Type B pancreatic cell (in vitro differentiated cells): ENCODE measurements at regions not wholly inside any gene's neighbourhood (a gene's known extent, or its start where the extent isn't known, plus 50 kb on each side); places are given as distances from the start of the nearest gene placed in this dataset.

ENCODE experiments used
- DNase-seq: peaks from one replicate; pipeline ENCODE4 v3.0.0; 2021; ENCODE audit warnings: mixed read lengths; ENCODE audit not compliant: unreplicated experiment; ENCODE audit errors: extremely low spot score
- H3K27ac Mint-ChIP-seq: 2 replicates; pipeline ENCODE4 v1.8.0; 2021; ENCODE audit warnings: mild to moderate bottlenecking, mixed read lengths
- H3K27me3 Mint-ChIP-seq: 2 replicates; pipeline ENCODE4 v1.8.0; 2021; ENCODE audit warnings: mixed read lengths
- H3K36me3 Mint-ChIP-seq: 2 replicates; pipeline ENCODE4 v1.8.0; 2021; ENCODE audit warnings: mixed read lengths
- H3K4me1 Mint-ChIP-seq: one replicate; pipeline ENCODE4 v1.8.0; 2021; ENCODE audit warnings: mixed read lengths; ENCODE audit not compliant: unreplicated experiment
- H3K4me3 Mint-ChIP-seq: 2 replicates; pipeline ENCODE4 v1.8.0; 2021; ENCODE audit warnings: mild to moderate bottlenecking, mixed read lengths
- H3K9me3 Mint-ChIP-seq: 2 replicates; pipeline ENCODE4 v1.8.0; 2021; ENCODE audit warnings: mixed read lengths
- TF ChIP-seq, protein P1 (sequence below): fragments of 200-600 bp; sonication (generic); conservative IDR thresholded peaks from 2 replicates; pipeline ENCODE4 v1.5.0; 2021; ENCODE audit warnings: antibody characterized with exemption, mild to moderate bottlenecking

- Mint-ChIP-seq H3K4me3 (peak overlapping the region; percentile 14), H3K4me1 (peaks cover 24% of the 10 kb centered on the region), H3K36me3 (no peaks in the 10 kb centered on the region), H3K27ac (peak overlapping the region; percentile 58), H3K9me3 (no peaks in the 10 kb centered on the region), H3K27me3 (peaks cover 16% of the 10 kb centered on the region)
- TF ChIP-seq, protein P1, sequence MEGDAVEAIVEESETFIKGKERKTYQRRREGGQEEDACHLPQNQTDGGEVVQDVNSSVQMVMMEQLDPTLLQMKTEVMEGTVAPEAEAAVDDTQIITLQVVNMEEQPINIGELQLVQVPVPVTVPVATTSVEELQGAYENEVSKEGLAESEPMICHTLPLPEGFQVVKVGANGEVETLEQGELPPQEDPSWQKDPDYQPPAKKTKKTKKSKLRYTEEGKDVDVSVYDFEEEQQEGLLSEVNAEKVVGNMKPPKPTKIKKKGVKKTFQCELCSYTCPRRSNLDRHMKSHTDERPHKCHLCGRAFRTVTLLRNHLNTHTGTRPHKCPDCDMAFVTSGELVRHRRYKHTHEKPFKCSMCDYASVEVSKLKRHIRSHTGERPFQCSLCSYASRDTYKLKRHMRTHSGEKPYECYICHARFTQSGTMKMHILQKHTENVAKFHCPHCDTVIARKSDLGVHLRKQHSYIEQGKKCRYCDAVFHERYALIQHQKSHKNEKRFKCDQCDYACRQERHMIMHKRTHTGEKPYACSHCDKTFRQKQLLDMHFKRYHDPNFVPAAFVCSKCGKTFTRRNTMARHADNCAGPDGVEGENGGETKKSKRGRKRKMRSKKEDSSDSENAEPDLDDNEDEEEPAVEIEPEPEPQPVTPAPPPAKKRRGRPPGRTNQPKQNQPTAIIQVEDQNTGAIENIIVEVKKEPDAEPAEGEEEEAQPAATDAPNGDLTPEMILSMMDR, result no peak
- no peak for DNase-seq
These were observed 85.0 kb downstream of the MARCHF4 start for GRCh38 chr2:216287251-216287650.

DNA sequence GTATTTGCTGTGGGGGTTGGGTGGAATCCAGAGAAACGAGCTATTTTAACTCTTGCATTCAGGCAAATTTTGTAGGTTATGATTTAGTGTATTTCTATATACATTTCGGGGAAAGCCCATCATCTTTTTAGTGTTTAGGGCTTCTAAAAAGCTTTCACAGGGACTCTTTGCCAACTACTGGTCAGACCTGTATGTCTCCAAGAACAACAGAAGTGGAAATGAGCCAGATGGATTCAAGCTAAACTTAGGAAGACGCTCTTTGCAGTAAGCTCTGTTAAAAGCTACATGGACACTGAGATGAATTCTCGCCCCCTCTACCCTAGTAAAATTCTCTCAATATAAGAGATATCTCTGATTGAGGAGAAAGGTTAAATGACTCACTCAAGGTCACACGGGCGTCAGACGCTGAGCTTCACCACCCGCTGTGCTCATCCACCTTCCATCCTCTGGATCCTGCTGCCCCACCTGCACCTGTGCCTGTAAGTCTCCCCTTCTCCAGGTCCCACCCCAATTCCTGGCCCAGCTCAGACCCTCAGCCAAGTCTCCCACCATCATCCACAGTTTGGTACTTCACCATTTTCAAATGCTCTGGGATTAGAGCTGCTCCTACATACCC, 85.6 kb downstream of the MARCHF4 start:
- Mint-ChIP-seq H3K9me3 (no peaks in the 10 kb centered on the region), H3K4me3 (peak overlapping the region; percentile 14), H3K27ac (peak overlapping the region; percentile 58), H3K36me3 (no peaks in the 10 kb centered on the region), H3K4me1 (peaks cover 26% of the 10 kb centered on the region), H3K27me3 (peaks cover 16% of the 10 kb centered on the region)
- TF ChIP-seq, protein P1, result no peak
- DNase-seq, result no peak

GRCh38 chr2:216285701-216286100, 86.6 kb downstream of the MARCHF4 start:
- Mint-ChIP-seq H3K9me3 (no peaks in the 10 kb centered on the region), H3K36me3 (no peaks in the 10 kb centered on the region), H3K4me1 (peaks cover 31% of the 10 kb centered on the region), H3K27ac (no peak overlapping the region), H3K4me3 (no peak overlapping the region), H3K27me3 (peaks cover 16% of the 10 kb centered on the region)
- no peak for DNase-seq
- TF ChIP-seq, protein P1, result no peak

DNA sequence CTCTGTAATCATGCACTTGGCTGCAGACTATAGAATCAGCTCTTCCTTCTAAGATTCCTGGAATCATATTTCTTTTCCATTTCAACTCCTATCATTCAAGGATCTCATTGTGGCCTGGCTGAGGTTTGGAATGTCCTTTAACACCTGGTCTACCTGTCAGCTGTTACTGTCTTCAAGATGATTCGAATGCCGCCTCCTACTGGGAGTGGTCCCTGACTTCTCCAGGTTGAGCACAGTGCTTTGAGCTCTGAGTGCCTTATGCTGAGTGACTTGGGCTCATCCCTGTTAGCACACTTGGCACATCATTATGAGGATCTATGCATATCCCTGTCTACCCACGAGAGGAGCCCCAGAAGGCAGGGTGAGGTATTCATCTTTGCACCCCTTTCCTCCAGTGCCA, 87.6 kb downstream of the MARCHF4 start:
- H3K4me3 Mint-ChIP-seq, result no peak overlapping the region
- DNase-seq, result no peak
- peaks cover 36% of the 10 kb centered on the region for H3K4me1 Mint-ChIP-seq
- TF ChIP-seq, protein P1, result no peak
- no peak overlapping the region for H3K27ac Mint-ChIP-seq
- no peaks in the 10 kb centered on the region for H3K9me3 Mint-ChIP-seq
- peaks cover 16% of the 10 kb centered on the region for H3K27me3 Mint-ChIP-seq
- H3K36me3 Mint-ChIP-seq, result no peaks in the 10 kb centered on the region

GRCh38 chr2:216283038-216283900, 89.0 kb downstream of the MARCHF4 start:
- H3K4me3 Mint-ChIP-seq, result no peak overlapping the region
- H3K9me3 Mint-ChIP-seq, result no peaks in the 10 kb centered on the region
- TF ChIP-seq, protein P1, result peak; percentile 59
- no peaks in the 10 kb centered on the region for H3K36me3 Mint-ChIP-seq
- H3K27ac Mint-ChIP-seq, result no peak overlapping the region
- H3K27me3 Mint-ChIP-seq, result peaks cover 16% of the 10 kb centered on the region
- no peak for DNase-seq
- H3K4me1 Mint-ChIP-seq, result peaks cover 38% of the 10 kb centered on the region
